ENCODE measurements at regions not wholly inside any gene's neighbourhood (a gene's known extent, or its start where the extent isn't known, plus 50 kb on each side); places are given as distances from the start of the nearest gene placed in this dataset.

- Histone ChIP-seq H3K4me3 (ENCODE audit: control extremely low read depth in 1 of 5, extremely low read depth in 1 of 5, insufficient read depth in 1 of 5, low read depth in 2 of 5, low read length in 4 of 5) (no peak overlapping the region), H4K20me1 (ENCODE audit: control insufficient read depth, insufficient read depth, low read length, poor library complexity, severe bottlenecking) (no peaks in the 10 kb centered on the region), H3K27ac (ENCODE audit: low read length in 2 of 2) (no peak overlapping the region), H3K9me3 (ENCODE audit: control extremely low read depth in 1 of 3, control insufficient read depth in 2 of 3, insufficient read depth in 1 of 3, low read length in 2 of 3) (peaks cover 0 to 3% (median 0%) of the 10 kb centered on the region in 3 donors), H3K4me1 (ENCODE audit: control insufficient read depth in 2 of 2, insufficient read depth in 2 of 2, low read length in 2 of 2) (no peaks in the 10 kb centered on the region), H3K9ac (ENCODE audit: low read length) (no peak overlapping the region), H3K36me3 (replicated peaks in 1 of 2; ENCODE audit: control extremely low read depth in 1 of 2, control insufficient read depth in 1 of 2, extremely low read depth in 1 of 2, insufficient read depth in 2 of 2, low read length in 1 of 2) (no peaks in the 10 kb centered on the region), H2AFZ (ENCODE audit: insufficient read depth, low read depth, low read length, poor library complexity, severe bottlenecking) (no peak overlapping the region), H3K79me2 (ENCODE audit: control insufficient read depth, insufficient read depth, low read length) (no peaks in the 10 kb centered on the region), H3K4me2 (replicated peaks; ENCODE audit: low read depth, low read length, poor library complexity, severe bottlenecking) (no peak overlapping the region), H3K27me3 (replicated peaks in 1 of 4; ENCODE audit: control extremely low read depth in 1 of 4, control insufficient read depth in 3 of 4, insufficient read depth in 4 of 4, low read length in 3 of 4) (no peaks in the 10 kb centered on the region)
- H3K9me3 Mint-ChIP-seq (ENCODE audit: insufficient read depth) = no peaks in the 10 kb centered on the region
- H3K4me1 Mint-ChIP-seq = no peaks in the 10 kb centered on the region
- no peak overlapping the region for H3K4me3 Mint-ChIP-seq
- WGBS (ENCODE audit: insufficient coverage) = 71% methylated on average over 1 of the region's 1 CpG
- CTCF ChIA-PET = no interaction called here
- TF ChIP-seq EZH2 (IDR thresholded peaks at IDR 0.05; ENCODE audit: borderline replicate concordance, insufficient read depth, low read depth, low read length, poor library complexity, severe bottlenecking) (no peak), CTCF (IDR thresholded peaks at IDR 0.05) (no peak)
- H3K27ac Mint-ChIP-seq = no peak overlapping the region
- ATAC-seq (ENCODE audit: low read depth) (no peak), DNase-seq (no peak)
- intact Hi-C loops (cut with micrococcal nuclease) = no loop called here
- H3K27me3 Mint-ChIP-seq = no peaks in the 10 kb centered on the region
- POLR2A ChIA-PET = no interaction called here
Observed at GRCh38 chr4:79107014-79107413, 167.8 kb upstream of the PAQR3 start.

- Mint-ChIP-seq H3K9me3 (ENCODE audit: insufficient read depth) (no peaks in the 10 kb centered on the region), H3K27me3 (no peaks in the 10 kb centered on the region), H3K4me1 (no peaks in the 10 kb centered on the region), H3K4me3 (no peak overlapping the region), H3K27ac (no peak overlapping the region)
- no peaks in the 10 kb centered on the region for H4K20me1 ChIP-seq (ENCODE audit: control insufficient read depth, insufficient read depth, low read length, poor library complexity, severe bottlenecking)
- no peak overlapping the region for H3K27ac ChIP-seq (ENCODE audit: low read length in 2 of 2)
- no peaks in the 10 kb centered on the region for H3K27me3 ChIP-seq (replicated peaks in 1 of 4; ENCODE audit: control extremely low read depth in 1 of 4, control insufficient read depth in 3 of 4, insufficient read depth in 4 of 4, low read length in 3 of 4)
- no peak for DNase-seq
- ChIA-PET CTCF (no interaction called here), POLR2A (no interaction called here)
- H3K79me2 ChIP-seq (ENCODE audit: control insufficient read depth, insufficient read depth, low read length) = no peaks in the 10 kb centered on the region
- ATAC-seq (ENCODE audit: low read depth) = no peak
- intact Hi-C loops (cut with micrococcal nuclease) = no loop called here
- H2AFZ ChIP-seq (ENCODE audit: insufficient read depth, low read depth, low read length, poor library complexity, severe bottlenecking) = no peak overlapping the region
- H3K4me3 ChIP-seq (ENCODE audit: control extremely low read depth in 1 of 5, extremely low read depth in 1 of 5, insufficient read depth in 1 of 5, low read depth in 2 of 5, low read length in 4 of 5) = no peak overlapping the region
- no peak overlapping the region for H3K4me2 ChIP-seq (replicated peaks; ENCODE audit: low read depth, low read length, poor library complexity, severe bottlenecking)
- H3K36me3 ChIP-seq (replicated peaks in 1 of 2; ENCODE audit: control extremely low read depth in 1 of 2, control insufficient read depth in 1 of 2, extremely low read depth in 1 of 2, insufficient read depth in 2 of 2, low read length in 1 of 2) = no peaks in the 10 kb centered on the region
- no peak for TF ChIP-seq CTCF (IDR thresholded peaks at IDR 0.05)
- no peak for TF ChIP-seq EZH2 (IDR thresholded peaks at IDR 0.05; ENCODE audit: borderline replicate concordance, insufficient read depth, low read depth, low read length, poor library complexity, severe bottlenecking)
- H3K4me1 ChIP-seq (ENCODE audit: control insufficient read depth in 2 of 2, insufficient read depth in 2 of 2, low read length in 2 of 2) = no peaks in the 10 kb centered on the region
- no peak overlapping the region for H3K9ac ChIP-seq (ENCODE audit: low read length)
- H3K9me3 ChIP-seq (ENCODE audit: control extremely low read depth in 1 of 3, control insufficient read depth in 2 of 3, insufficient read depth in 1 of 3, low read length in 2 of 3) = no peaks in the 10 kb centered on the region
Observed at GRCh38 chr4:79088946-79089691, 149.9 kb upstream of the PAQR3 start.
